MM.1S (cell line): ENCODE measurements at regions not wholly inside any gene's neighbourhood (a gene's known extent, or its start where the extent isn't known, plus 50 kb on each side); places are given as distances from the start of the nearest gene placed in this dataset.

Experiments
- DNase-seq: peaks from one replicate; pipeline ENCODE4 v3.0.0-alpha.2; 2015
- H2AFZ ChIP-seq: fragments of 300-600 bp; sonication (generic); 2 replicates; pipeline ENCODE4 v1.6.0; 2016; ENCODE audit warnings: antibody characterized with exemption, low read length
- H3F3A ChIP-seq: fragments of 300-600 bp; sonication (generic); 2 replicates; pipeline ENCODE4 v1.6.1; 2016; ENCODE audit warnings: mild to moderate bottlenecking, antibody characterized with exemption, low read length, moderate library complexity, mixed read lengths; ENCODE audit not compliant: insufficient read depth
- H3K27ac ChIP-seq: fragments of 300-600 bp; sonication (generic); 2 replicates; pipeline ENCODE4 v1.5.1; 2016; ENCODE audit warnings: mild to moderate bottlenecking, low read length
- H3K27me3 ChIP-seq: fragments of 300-600 bp; sonication (generic); replicated peaks from 2 replicates; pipeline ENCODE4 v1.6.0; 2016; ENCODE audit warnings: low read length; ENCODE audit not compliant: insufficient read depth
- H3K36me3 ChIP-seq: fragments of 300-600 bp; sonication (generic); replicated peaks from 2 replicates; pipeline ENCODE4 v1.6.1; 2016; ENCODE audit warnings: mild to moderate bottlenecking, low read length, mixed read lengths; ENCODE audit not compliant: insufficient read depth
- H3K4me1 ChIP-seq: fragments of 300-600 bp; sonication (generic); 2 replicates; pipeline ENCODE4 v1.6.1; 2016; ENCODE audit warnings: low read length, mixed read lengths
- H3K4me2 ChIP-seq: fragments of 300-600 bp; sonication (generic); 2 replicates; pipeline ENCODE4 v1.6.0; 2016; ENCODE audit warnings: low read depth, low read length
- H3K4me3 ChIP-seq: fragments of 300-600 bp; sonication (generic); 2 replicates; pipeline ENCODE4 v1.5.1; 2016; ENCODE audit warnings: low read length, mixed read lengths
- H3K79me2 ChIP-seq: fragments of 300-600 bp; sonication (generic); 2 replicates; pipeline ENCODE4 v1.6.1; 2016; ENCODE audit warnings: mixed run types, low read length, mixed read lengths
- H3K9ac ChIP-seq: fragments of 300-600 bp; sonication (generic); 2 replicates; pipeline ENCODE4 v1.6.1; 2016; ENCODE audit warnings: low read length, mixed read lengths
- H3K9me2 ChIP-seq: fragments of 300-600 bp; sonication (generic); replicated peaks from 2 replicates; pipeline ENCODE4 v1.6.1; 2016; ENCODE audit warnings: mild to moderate bottlenecking, low read length, mixed read lengths; ENCODE audit not compliant: insufficient read depth
- H3K9me3 ChIP-seq: fragments of 300-600 bp; sonication (generic); replicated peaks from 2 replicates; pipeline ENCODE4 v1.6.1; 2016; ENCODE audit warnings: mild to moderate bottlenecking, low read length, mixed read lengths; ENCODE audit not compliant: insufficient read depth
- H4K20me1 ChIP-seq: fragments of 300-600 bp; sonication (generic); 2 replicates; pipeline ENCODE4 v1.6.1; 2016; ENCODE audit warnings: mild to moderate bottlenecking, low read length, moderate library complexity, mixed read lengths; ENCODE audit not compliant: insufficient read depth
- EZH2 ChIP-seq: fragments of 300-600 bp; sonication (generic); optimal IDR thresholded peaks from 2 replicates; pipeline ENCODE3; 2017; ENCODE audit warnings: low read depth, mild to moderate bottlenecking, antibody characterized with exemption, low read length, mixed read lengths
- EZH2phosphoT487 ChIP-seq: fragments of 300-600 bp; sonication (generic); IDR thresholded peaks from 2 replicates; pipeline ENCODE4 v1.6.1; 2018; ENCODE audit warnings: antibody characterized with exemption, low read length
- TF ChIP-seq, protein P1 (sequence below): fragments of 300-600 bp; sonication (generic); IDR thresholded peaks from 2 replicates; pipeline ENCODE4 v1.5.1; 2016; ENCODE audit warnings: antibody characterized with exemption, low read length, mixed read lengths

DNA sequence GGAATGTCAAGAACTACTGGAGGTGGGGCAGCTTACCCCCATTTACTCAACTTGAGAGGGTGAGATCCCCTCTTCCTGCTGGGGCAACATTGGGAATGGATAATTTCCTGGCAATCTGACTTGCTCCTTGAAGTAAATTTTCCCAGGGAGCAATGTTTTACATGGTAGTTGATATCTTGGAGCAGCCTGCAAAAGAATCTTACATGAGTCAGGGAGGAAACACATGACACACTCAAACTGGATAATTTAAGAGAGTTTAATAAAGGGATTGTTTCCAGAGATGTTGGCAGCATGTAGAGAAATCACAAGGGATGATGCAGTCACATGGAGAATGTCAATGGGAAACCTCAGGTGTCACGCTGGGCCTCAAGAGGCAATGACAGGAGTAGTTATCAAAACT lies 212.5 kb downstream of the GAS1 start:
- no peak for TF ChIP-seq EZH2
- no peak for TF ChIP-seq EZH2phosphoT487
- TF ChIP-seq, protein P1, sequence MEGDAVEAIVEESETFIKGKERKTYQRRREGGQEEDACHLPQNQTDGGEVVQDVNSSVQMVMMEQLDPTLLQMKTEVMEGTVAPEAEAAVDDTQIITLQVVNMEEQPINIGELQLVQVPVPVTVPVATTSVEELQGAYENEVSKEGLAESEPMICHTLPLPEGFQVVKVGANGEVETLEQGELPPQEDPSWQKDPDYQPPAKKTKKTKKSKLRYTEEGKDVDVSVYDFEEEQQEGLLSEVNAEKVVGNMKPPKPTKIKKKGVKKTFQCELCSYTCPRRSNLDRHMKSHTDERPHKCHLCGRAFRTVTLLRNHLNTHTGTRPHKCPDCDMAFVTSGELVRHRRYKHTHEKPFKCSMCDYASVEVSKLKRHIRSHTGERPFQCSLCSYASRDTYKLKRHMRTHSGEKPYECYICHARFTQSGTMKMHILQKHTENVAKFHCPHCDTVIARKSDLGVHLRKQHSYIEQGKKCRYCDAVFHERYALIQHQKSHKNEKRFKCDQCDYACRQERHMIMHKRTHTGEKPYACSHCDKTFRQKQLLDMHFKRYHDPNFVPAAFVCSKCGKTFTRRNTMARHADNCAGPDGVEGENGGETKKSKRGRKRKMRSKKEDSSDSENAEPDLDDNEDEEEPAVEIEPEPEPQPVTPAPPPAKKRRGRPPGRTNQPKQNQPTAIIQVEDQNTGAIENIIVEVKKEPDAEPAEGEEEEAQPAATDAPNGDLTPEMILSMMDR, result no peak
- H3K36me3 ChIP-seq, result no peaks in the 10 kb centered on the region
- no peaks in the 10 kb centered on the region for H3K27me3 ChIP-seq
- H3K27ac ChIP-seq, result no peak overlapping the region
- no peak for DNase-seq
- H3K79me2 ChIP-seq, result no peaks in the 10 kb centered on the region
- no peak overlapping the region for H3K4me2 ChIP-seq
- no peak overlapping the region for H3K9ac ChIP-seq
- no peak overlapping the region for H3K4me3 ChIP-seq
- H3F3A ChIP-seq, result no peaks in the 10 kb centered on the region
- H3K9me3 ChIP-seq, result no peaks in the 10 kb centered on the region
- H4K20me1 ChIP-seq, result no peaks in the 10 kb centered on the region
- H3K4me1 ChIP-seq, result no peaks in the 10 kb centered on the region
- no peak overlapping the region for H2AFZ ChIP-seq
- H3K9me2 ChIP-seq, result no peaks in the 10 kb centered on the region

DNA sequence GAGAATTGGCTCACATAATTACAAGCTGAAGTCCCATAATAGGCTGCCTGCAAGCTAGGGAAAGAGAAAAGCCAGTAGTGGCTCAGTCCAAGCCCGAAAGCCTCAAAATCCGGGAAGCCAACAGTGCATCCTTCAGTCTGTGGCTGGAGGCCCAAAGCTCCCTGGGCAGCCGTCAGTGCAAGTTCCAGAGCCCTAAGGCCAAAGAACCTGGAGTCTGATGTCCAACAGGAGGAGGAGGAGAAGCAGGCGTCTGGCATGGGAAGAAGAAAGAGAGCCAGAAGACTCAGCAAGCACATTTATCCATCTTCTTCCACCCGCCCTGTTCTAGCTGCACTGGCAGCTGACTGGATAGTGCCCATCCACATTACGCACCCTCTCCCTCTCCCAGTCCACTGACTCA lies 213.4 kb downstream of the GAS1 start:
- no peak for DNase-seq
- H3K27ac ChIP-seq, result no peak overlapping the region
- no peaks in the 10 kb centered on the region for H3K27me3 ChIP-seq
- no peak overlapping the region for H3K4me3 ChIP-seq
- no peak overlapping the region for H3K4me2 ChIP-seq
- H3F3A ChIP-seq, result no peaks in the 10 kb centered on the region
- no peaks in the 10 kb centered on the region for H3K79me2 ChIP-seq
- no peaks in the 10 kb centered on the region for H3K4me1 ChIP-seq
- no peaks in the 10 kb centered on the region for H3K9me3 ChIP-seq
- TF ChIP-seq, protein P1, result no peak
- TF ChIP-seq EZH2 (no peak), EZH2phosphoT487 (no peak)
- H3K36me3 ChIP-seq, result no peaks in the 10 kb centered on the region
- no peaks in the 10 kb centered on the region for H3K9me2 ChIP-seq
- no peak overlapping the region for H3K9ac ChIP-seq
- no peak overlapping the region for H2AFZ ChIP-seq
- H4K20me1 ChIP-seq, result no peaks in the 10 kb centered on the region

DNA sequence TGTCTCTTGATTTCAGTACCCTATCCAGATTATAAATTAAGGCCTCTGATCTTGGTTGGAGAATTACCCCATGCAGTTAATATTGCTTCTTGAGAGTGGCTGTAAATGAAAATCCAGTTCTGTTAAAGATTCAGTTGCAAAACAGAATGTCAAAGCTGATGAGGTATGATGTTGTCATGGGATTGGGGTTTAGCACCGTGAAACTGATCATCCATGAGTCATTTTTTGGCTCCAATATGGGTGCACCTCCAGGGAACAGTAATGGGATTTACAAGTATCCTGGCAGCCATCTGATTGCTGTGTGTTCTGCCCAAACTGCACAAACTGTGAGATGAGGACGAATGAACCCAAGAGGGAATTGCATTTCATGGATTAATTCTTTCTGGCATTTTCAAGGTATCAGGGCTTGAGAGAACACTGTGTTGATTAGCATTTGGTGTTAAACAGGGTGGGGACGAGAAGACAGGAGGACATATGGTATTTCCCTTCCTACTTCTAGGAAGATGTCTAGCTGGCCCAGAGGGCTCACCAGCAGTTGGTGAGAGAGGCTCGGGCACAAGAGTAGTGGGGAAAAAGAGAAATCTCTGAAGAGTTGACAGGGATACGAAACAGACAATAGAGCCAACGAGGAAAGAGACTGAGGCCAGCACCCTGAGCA lies 214.7 kb downstream of the GAS1 start:
- no peak overlapping the region for H3K27ac ChIP-seq
- H3K4me2 ChIP-seq, result no peak overlapping the region
- H3K9me2 ChIP-seq, result no peaks in the 10 kb centered on the region
- H3K4me1 ChIP-seq, result no peaks in the 10 kb centered on the region
- no peaks in the 10 kb centered on the region for H3K36me3 ChIP-seq
- H2AFZ ChIP-seq, result no peak overlapping the region
- H3K79me2 ChIP-seq, result no peaks in the 10 kb centered on the region
- no peaks in the 10 kb centered on the region for H4K20me1 ChIP-seq
- H3K9me3 ChIP-seq, result no peaks in the 10 kb centered on the region
- no peak overlapping the region for H3K9ac ChIP-seq
- TF ChIP-seq EZH2phosphoT487 (no peak), EZH2 (no peak)
- TF ChIP-seq, protein P1, result no peak
- H3K4me3 ChIP-seq, result no peak overlapping the region
- no peak for DNase-seq
- no peaks in the 10 kb centered on the region for H3K27me3 ChIP-seq
- no peaks in the 10 kb centered on the region for H3F3A ChIP-seq
